ENCODE measurements at regions not wholly inside any gene's neighbourhood (a gene's known extent, or its start where the extent isn't known, plus 50 kb on each side); places are given as distances from the start of the nearest gene placed in this dataset.

GRCh38 chr2:180739070-180739469 is 241.3 kb upstream of the UBE2E3 start:
- Histone ChIP-seq H3K36me3 (ENCODE audit: control insufficient read depth, insufficient read depth, low read length) (no peaks in the 10 kb centered on the region), H3K9ac (ENCODE audit: extremely low read depth, low read length, poor library complexity, severe bottlenecking) (no peak overlapping the region), H3K9me3 (ENCODE audit: control insufficient read depth, low read length) (no peaks in the 10 kb centered on the region), H3K27me3 (ENCODE audit: control insufficient read depth, insufficient read depth, low read length, poor library complexity, severe bottlenecking) (no peaks in the 10 kb centered on the region), H3K4me3 (ENCODE audit: low read length) (no peak overlapping the region), H3K27ac (ENCODE audit: low read depth, low read length) (no peak overlapping the region), H3K4me1 (ENCODE audit: control insufficient read depth, insufficient read depth, low read length) (no peaks in the 10 kb centered on the region)
- no peak for DNase-seq
- Mint-ChIP-seq H3K27me3 (ENCODE audit: insufficient read depth) (no peaks in the 10 kb centered on the region), H3K9me3 (no peaks in the 10 kb centered on the region), H3K4me3 (no peak overlapping the region), H3K4me1 (peaks cover 5% of the 10 kb centered on the region), H3K36me3 (ENCODE audit: low read depth) (no peaks in the 10 kb centered on the region), H3K27ac (no peak overlapping the region)
- no peak for TF ChIP-seq CTCF (conservative IDR thresholded peaks at IDR 0.05)
- WGBS, 2 experiments (ENCODE audit: insufficient coverage in 1 of 2, insufficient read length in 1 of 2), result 97% methylated on average over 1 of the region's 1 CpG; no CpG with 5 or more reads in 1 of the 2 experiments

GRCh38 chr2:180735799-180736198 is 244.6 kb upstream of the UBE2E3 start:
- H3K4me3 Mint-ChIP-seq, result no peak overlapping the region
- no peak overlapping the region for H3K9ac ChIP-seq (ENCODE audit: extremely low read depth, low read length, poor library complexity, severe bottlenecking)
- no peaks in the 10 kb centered on the region for H3K4me1 ChIP-seq (ENCODE audit: control insufficient read depth, insufficient read depth, low read length)
- no peaks in the 10 kb centered on the region for H3K9me3 ChIP-seq (ENCODE audit: control insufficient read depth, low read length)
- no peak overlapping the region for H3K4me3 ChIP-seq (ENCODE audit: low read length)
- no peaks in the 10 kb centered on the region for H3K4me1 Mint-ChIP-seq
- no peak overlapping the region for H3K27ac Mint-ChIP-seq
- no peaks in the 10 kb centered on the region for H3K27me3 Mint-ChIP-seq (ENCODE audit: insufficient read depth)
- no peaks in the 10 kb centered on the region for H3K27me3 ChIP-seq (ENCODE audit: control insufficient read depth, insufficient read depth, low read length, poor library complexity, severe bottlenecking)
- no peak for DNase-seq
- H3K27ac ChIP-seq (ENCODE audit: low read depth, low read length), result no peak overlapping the region
- no peak for TF ChIP-seq CTCF (conservative IDR thresholded peaks at IDR 0.05)
- no peaks in the 10 kb centered on the region for H3K36me3 Mint-ChIP-seq (ENCODE audit: low read depth)
- no peaks in the 10 kb centered on the region for H3K36me3 ChIP-seq (ENCODE audit: control insufficient read depth, insufficient read depth, low read length)
- WGBS, 2 experiments (ENCODE audit: insufficient coverage in 1 of 2, insufficient read length in 1 of 2), result 94 to 100% methylated on average over 1 to 2 of the region's 2 CpGs
- no peaks in the 10 kb centered on the region for H3K9me3 Mint-ChIP-seq

GRCh38 chr2:180734382-180734781 is 246.0 kb upstream of the UBE2E3 start:
- H3K36me3 ChIP-seq (ENCODE audit: control insufficient read depth, insufficient read depth, low read length), result no peaks in the 10 kb centered on the region
- Mint-ChIP-seq H3K9me3 (no peaks in the 10 kb centered on the region), H3K4me3 (no peak overlapping the region), H3K4me1 (no peaks in the 10 kb centered on the region), H3K36me3 (ENCODE audit: low read depth) (no peaks in the 10 kb centered on the region), H3K27ac (no peak overlapping the region), H3K27me3 (ENCODE audit: insufficient read depth) (no peaks in the 10 kb centered on the region)
- no peak overlapping the region for H3K4me3 ChIP-seq (ENCODE audit: low read length)
- H3K9me3 ChIP-seq (ENCODE audit: control insufficient read depth, low read length), result no peaks in the 10 kb centered on the region
- H3K4me1 ChIP-seq (ENCODE audit: control insufficient read depth, insufficient read depth, low read length), result no peaks in the 10 kb centered on the region
- TF ChIP-seq CTCF (conservative IDR thresholded peaks at IDR 0.05), result no peak
- H3K27me3 ChIP-seq (ENCODE audit: control insufficient read depth, insufficient read depth, low read length, poor library complexity, severe bottlenecking), result no peaks in the 10 kb centered on the region
- DNase-seq, result no peak
- H3K27ac ChIP-seq (ENCODE audit: low read depth, low read length), result no peak overlapping the region
- no peak overlapping the region for H3K9ac ChIP-seq (ENCODE audit: extremely low read depth, low read length, poor library complexity, severe bottlenecking)
